GM19468 (cell line): ENCODE measurements at regions not wholly inside any gene's neighbourhood (a gene's known extent, or its start where the extent isn't known, plus 50 kb on each side); places are given as distances from the start of the nearest gene placed in this dataset.

Experiments
- ATAC-seq: cut with Tn5 transposase; IDR thresholded peaks from one replicate; pipeline ENCODE4 v1.9.1; 2021; ENCODE audit warnings: mild to moderate bottlenecking, moderate library complexity, moderate number of reproducible peaks; ENCODE audit not compliant: unreplicated experiment; ENCODE audit errors: extremely low read depth

- no peak for ATAC-seq
Observed at GRCh38 chr21:28791595-28792282, 200.9 kb downstream of the LTN1 start.

DNA sequence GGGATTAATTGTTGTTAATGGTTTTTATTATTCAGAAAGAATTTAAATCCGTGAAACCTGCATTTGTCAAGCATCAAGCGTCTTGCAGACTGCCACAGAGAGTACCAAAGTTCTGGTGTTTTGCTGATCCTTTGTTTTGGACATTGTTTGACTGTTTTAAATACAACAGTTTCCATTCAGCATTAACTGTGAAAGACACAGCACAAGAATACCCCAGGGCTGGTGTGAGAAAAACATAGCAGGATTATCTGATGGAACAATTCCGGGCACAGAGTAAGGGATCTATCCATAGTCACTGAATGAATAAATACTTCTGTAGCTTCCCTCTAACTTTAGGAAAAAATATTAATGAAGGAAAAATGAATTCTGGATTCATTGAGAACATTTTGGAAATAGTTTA is 202.3 kb downstream of the LTN1 start:
- ATAC-seq: no peak

DNA sequence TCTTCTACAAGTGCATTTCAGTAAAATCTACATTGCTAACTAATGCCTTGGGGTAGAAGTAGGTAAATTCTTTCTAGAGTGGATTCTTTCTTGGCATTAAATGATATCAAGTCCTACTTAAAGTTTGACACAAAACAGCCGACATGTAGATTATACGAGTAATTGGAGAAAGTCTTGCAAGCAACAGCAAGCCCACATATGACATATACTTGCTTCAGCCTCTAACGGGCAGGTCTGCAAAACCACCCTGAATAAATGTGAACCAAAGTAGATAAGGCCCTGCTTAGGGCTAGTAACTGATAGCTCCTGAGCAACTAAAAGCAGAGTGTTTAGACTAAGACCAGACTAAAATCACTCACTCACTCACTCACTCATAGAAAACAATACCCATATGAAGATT is 203.2 kb downstream of the LTN1 start:
- no peak for ATAC-seq

GRCh38 chr21:28788030-28788429 is 204.6 kb downstream of the LTN1 start:
- no peak for ATAC-seq

- ATAC-seq: no peak
Observed at GRCh38 chr21:28783641-28784185, 209.0 kb downstream of the LTN1 start.

GRCh38 chr21:28781602-28782276 is 210.9 kb downstream of the LTN1 start:
- ATAC-seq: peak; percentile 68

GRCh38 chr21:28779914-28780313 is 212.8 kb downstream of the LTN1 start:
- ATAC-seq: no peak

- no peak for ATAC-seq
Observed at GRCh38 chr21:28776251-28776650, 216.4 kb downstream of the LTN1 start.

DNA sequence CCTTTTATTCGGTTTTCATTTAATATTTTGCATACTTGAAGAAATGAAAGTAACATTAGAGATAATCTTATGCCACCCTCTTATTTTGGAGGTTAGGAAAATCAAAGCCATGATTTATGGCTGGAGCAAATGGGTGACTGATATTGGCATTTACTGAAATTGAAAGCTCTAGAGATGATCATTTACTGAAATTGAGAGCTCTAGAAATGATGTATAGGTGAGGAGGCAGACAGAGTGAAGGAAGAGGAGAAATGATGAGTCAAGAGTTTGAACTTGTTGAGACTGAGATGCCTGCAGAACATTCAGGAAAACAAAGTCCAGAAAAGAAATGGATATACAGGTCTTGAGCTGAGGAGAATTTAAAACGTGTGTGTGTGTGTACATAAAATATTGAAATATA is 217.6 kb downstream of the LTN1 start:
- no peak for ATAC-seq

GRCh38 chr21:28773036-28773435 is 219.6 kb downstream of the LTN1 start:
- no peak for ATAC-seq

DNA sequence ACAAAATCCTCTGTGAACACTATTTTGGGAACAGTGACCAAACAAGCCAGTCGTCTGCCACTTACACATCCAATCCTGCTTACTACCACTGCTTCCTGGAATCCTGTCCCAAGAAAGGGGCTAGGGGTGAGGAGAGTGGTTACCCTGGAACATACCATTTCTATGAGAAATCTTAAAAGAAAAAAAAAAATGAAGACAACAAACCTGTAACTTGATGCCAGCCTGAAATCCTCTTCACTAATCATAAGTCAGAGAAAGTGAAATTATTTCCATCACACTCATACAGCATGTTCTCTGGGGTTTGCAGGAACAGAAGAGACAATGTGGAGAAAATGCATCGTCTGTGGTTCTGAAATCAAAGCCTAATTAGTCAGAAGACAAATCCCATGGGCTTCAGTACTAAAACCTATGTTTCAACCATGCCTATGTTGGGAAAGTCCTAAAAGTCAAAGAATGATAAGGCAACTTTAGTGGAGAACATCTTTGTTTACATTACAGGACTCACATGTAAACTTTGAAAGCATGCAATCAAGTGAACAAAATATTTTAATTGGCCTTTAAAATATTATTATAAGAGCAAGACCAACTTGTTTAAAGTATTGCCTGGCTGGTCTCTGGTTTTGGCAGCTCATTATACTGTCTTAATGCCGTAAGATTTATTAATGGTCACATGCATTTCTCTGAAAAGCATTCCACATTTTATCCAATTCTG is 220.7 kb downstream of the LTN1 start:
- ATAC-seq: no peak

GRCh38 chr21:28770867-28771661 is 221.6 kb downstream of the LTN1 start:
- no peak for ATAC-seq

GRCh38 chr21:28769683-28770082 is 223.0 kb downstream of the LTN1 start:
- no peak for ATAC-seq

- no peak for ATAC-seq
Observed at GRCh38 chr21:28768753-28769152, 223.9 kb downstream of the LTN1 start.

DNA sequence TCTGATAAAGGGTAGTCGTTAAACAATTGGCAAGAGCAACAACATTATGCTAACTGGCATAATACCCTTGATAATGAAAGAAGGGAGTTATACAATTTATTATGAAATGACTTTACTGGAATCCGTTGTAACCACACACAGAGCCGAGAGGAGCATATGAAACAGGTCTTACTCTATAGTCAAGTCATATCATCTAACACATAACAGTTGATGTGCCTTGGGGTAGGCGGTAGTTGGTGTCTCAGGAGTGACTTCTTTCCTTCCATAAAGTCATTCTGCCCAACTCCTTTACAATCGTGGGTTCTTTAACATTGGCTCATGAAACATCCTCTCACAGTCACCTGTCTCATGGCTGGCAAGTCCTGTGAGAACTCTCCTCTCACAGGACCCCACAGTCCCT is 225.2 kb downstream of the LTN1 start:
- no peak for ATAC-seq

DNA sequence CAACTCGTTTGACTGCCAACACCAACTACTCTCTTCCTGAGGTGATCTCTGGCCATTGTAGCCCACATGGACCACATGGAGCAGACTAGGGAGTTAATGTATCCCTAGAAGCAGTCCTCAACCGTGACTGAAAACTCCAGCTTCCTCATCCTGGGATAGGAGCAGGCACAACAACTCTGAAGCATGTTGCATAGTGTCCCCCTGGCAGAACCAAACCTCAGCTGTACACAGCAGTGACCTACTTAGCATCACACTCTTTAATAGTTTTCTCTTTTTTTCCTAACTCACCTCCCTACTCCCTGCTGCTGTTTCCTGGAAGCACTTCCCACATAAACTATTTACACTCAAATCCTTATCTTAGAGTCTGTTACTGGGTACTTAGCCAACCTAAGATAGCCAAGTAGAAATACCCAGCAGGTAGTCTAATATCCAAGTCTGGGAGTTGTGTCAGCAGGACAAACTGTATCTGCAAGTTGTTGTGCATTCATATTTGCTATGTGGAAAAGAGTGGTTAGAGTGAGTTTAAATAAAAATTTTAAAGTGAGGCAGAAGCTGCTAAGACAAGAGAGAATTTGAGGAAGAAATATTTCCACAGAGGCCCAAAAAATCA is 228.8 kb downstream of the LTN1 start:
- ATAC-seq: no peak

DNA sequence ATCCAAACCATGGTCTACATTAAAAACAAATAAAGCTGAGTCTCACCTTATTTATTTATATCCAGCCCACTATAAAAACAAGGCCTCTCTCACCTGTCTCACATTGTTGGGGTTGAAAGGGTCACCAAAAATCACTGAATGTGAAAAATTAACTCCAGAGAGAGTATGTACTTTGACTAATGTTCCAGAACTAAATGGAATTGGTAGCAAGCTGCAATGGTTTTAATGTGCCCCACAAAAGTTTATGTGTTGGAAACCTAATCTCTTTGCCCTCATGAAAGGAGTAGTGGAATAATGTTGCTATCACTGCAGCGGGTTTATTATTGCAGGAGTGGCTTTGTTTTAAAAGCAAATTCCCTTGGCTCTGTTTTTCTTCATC is 230.3 kb downstream of the LTN1 start:
- no peak for ATAC-seq

GRCh38 chr21:28761674-28762356 is 230.9 kb downstream of the LTN1 start:
- no peak for ATAC-seq

GRCh38 chr21:28758883-28759242 is 233.8 kb downstream of the LTN1 start:
- ATAC-seq: no peak
